Vagina (tissue), 2 donors: ENCODE measurements at regions not wholly inside any gene's neighbourhood (a gene's known extent, or its start where the extent isn't known, plus 50 kb on each side); places are given as distances from the start of the nearest gene placed in this dataset.

Experiments used
- DNase-seq, 2 donors: peaks; one replicate each; pipeline ENCODE4 v3.0.0-alpha.2; 2017; ENCODE audit errors: extremely low spot score in 2 of 2
- H3K27ac ChIP-seq: fragments of 200-600 bp; sonication (generic); one replicate; pipeline ENCODE4 v1.5.1; 2019
- H3K27me3 ChIP-seq: fragments of 200-600 bp; sonication (generic); one replicate; pipeline ENCODE4 v1.5.1; 2019
- H3K36me3 ChIP-seq, 2 donors: fragments of 200-600 bp; sonication (generic); one replicate each; pipeline ENCODE4 v1.5.1; 2017 to 2019
- H3K4me1 ChIP-seq: fragments of 200-600 bp; sonication (generic); one replicate; pipeline ENCODE4 v1.5.1; 2019
- H3K4me3 ChIP-seq, 2 donors: fragments of 200-600 bp; sonication (generic); 1 replicate in 1 of 2; 2 replicates in 1 of 2; pipeline ENCODE4 v1.5.1; 2016 to 2019
- H3K9me3 ChIP-seq: fragments of 200-600 bp; sonication (generic); one replicate; pipeline ENCODE4 v1.5.1; 2019
- POLR2A ChIP-seq, 2 donors: fragments of 450-650 bp; IDR thresholded peaks; one replicate each; pipeline ENCODE4 v1.6.1; 2017; ENCODE audit warnings: antibody characterized with exemption in 2 of 2, mild to moderate bottlenecking in 2 of 2, moderate library complexity in 2 of 2
- POLR2AphosphoS5 ChIP-seq, 2 donors: sonication (generic); formaldehyde crosslinking; IDR thresholded peaks; one replicate each; pipeline ENCODE4 v1.9.0; 2017; ENCODE audit warnings: antibody characterized with exemption in 2 of 2, mild to moderate bottlenecking in 2 of 2, low read depth in 1 of 2; ENCODE audit not compliant: insufficient read depth in 1 of 2
- intact Hi-C: fragments of 100-400 bp; cut with DNase I; formaldehyde crosslinking; loops from one replicate; pipeline ENCODE4 v1.15.1; 2023
- TF ChIP-seq, protein P1 (sequence below), 3 experiments: fragments of 450-650 bp in 2 of 3; fragments of 200-600 bp in 1 of 3; sonication (generic) in 1 of 3; IDR thresholded peaks; one replicate each; pipeline ENCODE4 v1.5.1; 2017 to 2019; ENCODE audit warnings: antibody characterized with exemption in 3 of 3, mild to moderate bottlenecking in 2 of 3, moderate library complexity in 2 of 3

- DNase-seq = no peak
- H3K36me3 ChIP-seq = no peaks in the 10 kb centered on the region
- no peak overlapping the region for H3K4me3 ChIP-seq
- no peaks in the 10 kb centered on the region for H3K27me3 ChIP-seq
- no peak overlapping the region for H3K27ac ChIP-seq
- H3K9me3 ChIP-seq = no peaks in the 10 kb centered on the region
- H3K4me1 ChIP-seq = no peaks in the 10 kb centered on the region
- intact Hi-C loops = no loop called here
- TF ChIP-seq POLR2AphosphoS5 (IDR thresholded peaks at IDR 0.05; ENCODE audit: insufficient read depth in 1 of 2, low read depth in 1 of 2) (no peak), POLR2A (IDR thresholded peaks at IDR 0.05) (no peak)
- TF ChIP-seq, protein P1, sequence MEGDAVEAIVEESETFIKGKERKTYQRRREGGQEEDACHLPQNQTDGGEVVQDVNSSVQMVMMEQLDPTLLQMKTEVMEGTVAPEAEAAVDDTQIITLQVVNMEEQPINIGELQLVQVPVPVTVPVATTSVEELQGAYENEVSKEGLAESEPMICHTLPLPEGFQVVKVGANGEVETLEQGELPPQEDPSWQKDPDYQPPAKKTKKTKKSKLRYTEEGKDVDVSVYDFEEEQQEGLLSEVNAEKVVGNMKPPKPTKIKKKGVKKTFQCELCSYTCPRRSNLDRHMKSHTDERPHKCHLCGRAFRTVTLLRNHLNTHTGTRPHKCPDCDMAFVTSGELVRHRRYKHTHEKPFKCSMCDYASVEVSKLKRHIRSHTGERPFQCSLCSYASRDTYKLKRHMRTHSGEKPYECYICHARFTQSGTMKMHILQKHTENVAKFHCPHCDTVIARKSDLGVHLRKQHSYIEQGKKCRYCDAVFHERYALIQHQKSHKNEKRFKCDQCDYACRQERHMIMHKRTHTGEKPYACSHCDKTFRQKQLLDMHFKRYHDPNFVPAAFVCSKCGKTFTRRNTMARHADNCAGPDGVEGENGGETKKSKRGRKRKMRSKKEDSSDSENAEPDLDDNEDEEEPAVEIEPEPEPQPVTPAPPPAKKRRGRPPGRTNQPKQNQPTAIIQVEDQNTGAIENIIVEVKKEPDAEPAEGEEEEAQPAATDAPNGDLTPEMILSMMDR (IDR thresholded peaks at IDR 0.05) = no peak
These were observed 153.2 kb upstream of the ADCY1 start for GRCh38 chr7:45420843-45421495.

GRCh38 chr7:45421806-45422205 is 152.4 kb upstream of the ADCY1 start:
- no peak overlapping the region for H3K27ac ChIP-seq
- intact Hi-C loops = no loop called here
- DNase-seq = no peak
- H3K9me3 ChIP-seq = no peaks in the 10 kb centered on the region
- H3K27me3 ChIP-seq = no peaks in the 10 kb centered on the region
- no peak overlapping the region for H3K4me3 ChIP-seq
- H3K4me1 ChIP-seq = no peaks in the 10 kb centered on the region
- TF ChIP-seq POLR2AphosphoS5 (IDR thresholded peaks at IDR 0.05; ENCODE audit: insufficient read depth in 1 of 2, low read depth in 1 of 2) (no peak), POLR2A (IDR thresholded peaks at IDR 0.05) (no peak)
- TF ChIP-seq, protein P1 (IDR thresholded peaks at IDR 0.05) = no peak
- H3K36me3 ChIP-seq = no peaks in the 10 kb centered on the region

GRCh38 chr7:45430397-45430796 is 143.8 kb upstream of the ADCY1 start:
- intact Hi-C loops = no loop called here
- TF ChIP-seq POLR2AphosphoS5 (IDR thresholded peaks at IDR 0.05; ENCODE audit: insufficient read depth in 1 of 2, low read depth in 1 of 2) = no peak
- no peak for TF ChIP-seq POLR2A (IDR thresholded peaks at IDR 0.05)
- TF ChIP-seq, protein P1 (IDR thresholded peaks at IDR 0.05) = no peak

DNA sequence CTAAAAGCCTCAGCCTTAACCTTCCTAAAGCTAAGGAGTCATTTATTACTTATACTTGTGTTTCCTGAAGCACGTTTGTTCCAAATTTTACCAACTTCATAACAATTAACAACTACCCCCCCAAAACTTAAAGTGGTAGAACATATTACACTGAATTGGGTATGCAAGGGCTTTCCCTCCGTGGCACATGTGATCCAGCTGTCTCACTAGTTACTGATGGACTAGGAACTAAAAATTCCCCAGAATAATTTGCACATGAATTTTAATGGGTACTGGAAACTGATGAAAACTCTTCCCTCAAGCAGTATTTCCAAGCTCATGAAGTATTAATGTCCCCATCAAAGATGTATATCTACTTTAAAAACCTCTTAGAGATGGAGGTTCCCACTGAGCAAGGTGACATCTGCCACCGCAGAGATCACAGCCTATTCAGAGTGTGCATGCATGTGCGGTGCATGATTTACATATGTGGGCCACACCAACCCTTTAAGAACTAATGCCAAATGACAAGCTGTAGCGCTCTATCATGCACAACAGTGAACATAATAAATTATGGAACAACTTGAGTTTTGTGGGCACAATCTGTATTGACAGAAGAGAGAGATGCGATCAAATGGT is 139.9 kb upstream of the ADCY1 start:
- H3K36me3 ChIP-seq = no peaks in the 10 kb centered on the region
- no peaks in the 10 kb centered on the region for H3K4me1 ChIP-seq
- H3K27ac ChIP-seq = no peak overlapping the region
- no peaks in the 10 kb centered on the region for H3K27me3 ChIP-seq
- TF ChIP-seq POLR2A (IDR thresholded peaks at IDR 0.05) (no peak), POLR2AphosphoS5 (IDR thresholded peaks at IDR 0.05; ENCODE audit: insufficient read depth in 1 of 2, low read depth in 1 of 2) (no peak)
- TF ChIP-seq, protein P1 (IDR thresholded peaks at IDR 0.05) = no peak
- H3K9me3 ChIP-seq = no peaks in the 10 kb centered on the region
- intact Hi-C loops = no loop called here
- no peak for DNase-seq
- H3K4me3 ChIP-seq = no peak overlapping the region

More at GRCh38 chr7:45430397-45430796, 143.8 kb upstream of the ADCY1 start:
- H3K4me1 ChIP-seq = no peaks in the 10 kb centered on the region
- no peak overlapping the region for H3K27ac ChIP-seq
- H3K4me3 ChIP-seq = no peak overlapping the region
- no peaks in the 10 kb centered on the region for H3K36me3 ChIP-seq
- no peaks in the 10 kb centered on the region for H3K9me3 ChIP-seq
- DNase-seq = no peak
- no peaks in the 10 kb centered on the region for H3K27me3 ChIP-seq

DNA sequence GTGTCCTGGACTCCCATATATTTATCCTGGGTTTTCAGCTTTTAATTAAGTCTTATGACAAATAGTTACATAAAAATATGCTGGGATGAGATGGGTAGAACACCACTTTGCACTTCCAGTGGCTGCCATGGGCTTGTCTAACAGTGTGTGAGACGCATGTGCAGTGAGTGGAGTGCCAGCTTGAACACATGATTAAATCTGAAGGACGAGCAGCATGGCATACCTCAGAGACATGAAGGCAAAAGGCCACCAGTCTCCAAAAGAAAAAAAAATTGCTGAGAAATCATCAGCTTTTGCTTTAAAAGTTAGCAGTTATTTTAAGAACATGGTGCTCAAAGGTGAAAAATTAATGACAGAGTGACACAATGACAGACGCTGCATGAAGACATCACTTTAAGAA is 139.0 kb upstream of the ADCY1 start:
- H3K9me3 ChIP-seq = no peaks in the 10 kb centered on the region
- no peak for DNase-seq
- no peaks in the 10 kb centered on the region for H3K36me3 ChIP-seq
- no peak overlapping the region for H3K27ac ChIP-seq
- TF ChIP-seq POLR2AphosphoS5 (IDR thresholded peaks at IDR 0.05; ENCODE audit: insufficient read depth in 1 of 2, low read depth in 1 of 2) (no peak), POLR2A (IDR thresholded peaks at IDR 0.05) (no peak)
- TF ChIP-seq, protein P1 (IDR thresholded peaks at IDR 0.05) = no peak
- no peak overlapping the region for H3K4me3 ChIP-seq
- H3K27me3 ChIP-seq = no peaks in the 10 kb centered on the region
- intact Hi-C loops = no loop called here
- H3K4me1 ChIP-seq = no peaks in the 10 kb centered on the region
